HG02840 (cell line): ENCODE measurements at regions not wholly inside any gene's neighbourhood (a gene's known extent, or its start where the extent isn't known, plus 50 kb on each side); places are given as distances from the start of the nearest gene placed in this dataset.

ENCODE experiments used
- ATAC-seq: cut with Tn5 transposase; IDR thresholded peaks from one replicate; pipeline ENCODE4 v1.9.1; 2021; ENCODE audit warnings: mild to moderate bottlenecking, moderate library complexity, moderate number of reproducible peaks; ENCODE audit not compliant: unreplicated experiment, low FRiP score

DNA sequence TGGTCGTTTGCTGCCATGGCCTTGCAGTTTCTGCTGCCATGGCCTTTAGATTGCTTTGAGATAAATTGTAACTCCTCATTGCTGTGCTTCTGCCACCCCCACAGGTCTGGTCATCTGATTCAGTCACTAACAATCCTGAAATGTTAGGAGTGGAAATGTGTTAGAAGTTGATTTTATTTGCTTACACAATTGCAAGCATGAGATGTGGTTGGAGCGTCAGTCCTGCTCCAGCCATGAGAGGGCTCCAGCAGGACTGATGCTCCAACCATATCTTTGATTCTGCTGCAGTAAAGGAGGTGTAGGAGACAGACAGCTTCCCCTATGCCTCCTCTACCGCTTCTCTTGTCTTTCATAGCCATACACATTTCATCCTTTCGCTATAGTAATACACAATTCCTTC lies 226.8 kb upstream of the RGS6 start:
- no peak for ATAC-seq

DNA sequence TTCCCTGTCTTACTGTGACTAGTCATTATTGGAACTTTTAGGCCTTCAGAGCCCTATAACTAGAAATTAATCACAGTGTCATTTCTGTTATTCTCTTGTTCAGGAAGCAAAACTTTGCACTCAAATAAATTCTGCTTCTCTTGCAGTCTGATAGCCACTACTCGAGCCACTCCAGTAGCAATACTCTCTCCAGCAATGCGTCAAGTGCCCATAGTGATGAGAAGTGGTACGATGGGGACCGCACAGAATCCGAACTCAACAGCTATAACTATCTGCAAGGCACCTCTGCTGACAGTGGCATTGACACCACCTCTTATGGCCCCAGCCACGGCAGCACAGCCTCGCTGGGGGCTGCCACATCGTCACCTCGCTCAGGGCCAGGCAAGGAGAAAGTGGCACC lies 223.2 kb upstream of the RGS6 start:
- no peak for ATAC-seq

DNA sequence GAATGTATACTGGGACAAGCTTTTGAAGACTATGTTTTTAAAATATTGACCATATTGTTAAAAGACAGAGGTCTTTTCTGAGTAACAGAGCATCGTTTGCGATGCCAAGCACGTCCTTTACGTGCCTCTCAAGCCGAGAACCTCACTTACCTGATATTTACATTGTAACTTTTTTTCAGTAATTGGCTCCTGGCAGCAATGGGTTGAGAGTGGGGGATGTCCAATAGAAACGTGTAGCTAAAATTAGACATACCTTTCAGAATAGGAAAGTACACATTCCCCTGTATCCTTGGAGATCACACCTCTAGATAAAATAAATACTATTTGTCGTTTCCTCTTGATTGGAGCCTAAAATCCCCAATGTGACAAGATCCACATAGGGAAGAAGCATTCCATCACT lies 222.2 kb upstream of the RGS6 start:
- no peak for ATAC-seq

DNA sequence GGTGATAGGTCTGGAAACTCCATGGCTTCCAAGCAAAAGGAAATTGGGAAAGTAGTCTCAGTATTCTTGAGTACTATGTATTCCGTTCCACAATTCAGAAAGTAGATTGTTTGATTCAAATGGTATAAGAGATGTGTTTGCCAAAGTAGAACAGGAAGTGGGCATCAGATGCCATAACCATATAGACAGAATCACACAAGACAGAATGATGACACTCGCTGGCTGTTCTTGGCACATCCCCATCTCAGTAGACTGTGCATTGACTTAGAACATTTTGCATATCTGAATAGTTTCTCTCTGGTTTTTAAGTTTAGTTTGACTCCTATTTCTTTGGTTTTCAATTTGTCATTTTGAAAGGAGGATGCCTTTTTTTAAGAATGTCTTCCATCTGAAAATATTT lies 221.1 kb upstream of the RGS6 start:
- no peak for ATAC-seq

DNA sequence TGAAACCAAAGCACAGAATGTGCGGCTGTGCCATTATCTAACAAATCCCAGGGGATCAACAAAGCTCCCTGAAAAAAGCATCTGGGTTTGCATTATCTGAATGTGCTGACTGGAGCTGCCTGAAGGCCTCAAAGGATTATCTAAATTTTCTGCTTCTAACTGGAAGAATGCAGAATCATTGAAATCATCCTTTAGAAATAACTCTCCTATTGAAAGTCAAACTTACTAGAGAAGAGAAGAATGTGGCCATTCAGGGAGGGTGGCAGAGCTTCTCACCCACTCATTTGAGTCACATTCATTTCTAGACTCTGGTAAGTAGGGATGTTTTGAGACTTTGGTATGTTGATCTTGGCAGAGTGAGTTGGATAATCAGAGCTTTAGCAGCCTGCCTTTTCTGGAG lies 220.6 kb upstream of the RGS6 start:
- no peak for ATAC-seq

DNA sequence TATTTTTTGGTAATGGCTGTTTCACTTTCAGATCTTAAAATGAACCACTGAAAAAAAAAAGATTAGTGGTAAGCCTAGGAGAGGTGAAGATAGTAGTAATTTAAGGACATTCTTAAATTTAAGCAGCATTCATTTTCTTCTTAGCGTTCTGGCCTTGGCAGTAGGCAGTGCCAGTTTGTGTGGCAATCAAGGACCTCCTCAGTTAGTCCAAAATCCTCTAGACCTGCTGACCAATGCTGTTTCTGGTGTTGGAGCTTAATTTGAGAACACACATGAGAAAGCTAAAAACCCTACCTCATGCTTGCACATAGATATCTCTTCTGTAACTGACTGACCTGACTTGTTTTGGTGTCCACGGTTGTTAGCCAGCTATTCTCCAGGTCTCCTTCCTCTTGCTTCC lies 219.8 kb upstream of the RGS6 start:
- ATAC-seq = no peak

DNA sequence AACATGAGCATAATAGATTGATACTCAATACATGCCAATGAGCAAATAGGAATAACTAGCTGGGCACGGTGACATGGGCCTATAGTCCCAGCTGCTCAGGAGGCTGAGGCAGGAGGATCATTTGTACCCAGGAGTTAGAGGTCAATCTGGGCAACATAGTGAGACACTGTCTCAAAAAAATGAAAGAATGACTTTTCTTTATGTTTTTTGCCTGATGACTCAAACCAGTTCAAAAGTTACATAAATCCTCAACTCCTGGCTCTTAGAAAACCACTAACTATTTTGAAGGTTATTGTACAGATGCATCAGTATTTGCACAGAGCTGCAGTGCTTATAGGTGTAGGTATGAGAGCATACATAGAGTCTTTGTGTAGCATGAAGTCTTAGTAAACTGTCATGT lies 219.2 kb upstream of the RGS6 start:
- no peak for ATAC-seq

DNA sequence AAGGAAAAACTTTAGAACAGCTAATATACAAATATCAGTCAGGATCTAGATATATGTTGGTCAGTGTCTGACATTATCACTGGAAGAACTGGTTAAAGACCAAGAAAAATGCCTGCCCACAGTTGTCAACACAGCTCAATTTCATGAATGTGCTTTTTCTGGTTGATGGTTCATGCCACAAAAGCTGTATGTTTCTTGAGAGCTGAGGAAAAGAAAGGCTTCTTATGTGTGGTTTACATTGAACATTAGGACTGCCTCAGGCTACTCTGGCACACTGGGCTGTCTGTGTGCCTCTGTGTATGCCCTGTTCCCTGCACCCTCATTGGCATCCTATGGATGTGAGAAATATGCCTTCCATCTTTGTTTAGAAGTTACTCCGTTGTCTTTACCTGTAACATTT lies 218.8 kb upstream of the RGS6 start:
- no peak for ATAC-seq

DNA sequence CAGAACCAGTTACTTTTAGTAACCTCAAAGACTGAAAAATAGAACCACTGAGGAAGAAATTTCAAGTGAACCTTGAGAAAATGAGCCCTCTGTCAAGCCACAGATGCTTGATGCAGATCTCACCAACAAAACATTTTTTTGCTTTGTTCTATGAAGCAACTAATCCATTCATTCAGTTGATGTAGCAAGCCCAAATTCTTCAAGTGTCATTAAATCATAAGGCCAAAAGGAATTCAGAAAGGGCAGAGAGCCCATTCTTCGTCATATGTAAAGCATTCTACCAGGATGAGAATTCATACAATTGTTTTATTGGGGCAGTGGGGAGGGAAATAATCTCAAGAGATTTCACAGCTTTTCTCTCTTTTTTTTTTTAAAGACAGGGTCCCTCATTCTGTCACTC lies 218.0 kb upstream of the RGS6 start:
- no peak for ATAC-seq

DNA sequence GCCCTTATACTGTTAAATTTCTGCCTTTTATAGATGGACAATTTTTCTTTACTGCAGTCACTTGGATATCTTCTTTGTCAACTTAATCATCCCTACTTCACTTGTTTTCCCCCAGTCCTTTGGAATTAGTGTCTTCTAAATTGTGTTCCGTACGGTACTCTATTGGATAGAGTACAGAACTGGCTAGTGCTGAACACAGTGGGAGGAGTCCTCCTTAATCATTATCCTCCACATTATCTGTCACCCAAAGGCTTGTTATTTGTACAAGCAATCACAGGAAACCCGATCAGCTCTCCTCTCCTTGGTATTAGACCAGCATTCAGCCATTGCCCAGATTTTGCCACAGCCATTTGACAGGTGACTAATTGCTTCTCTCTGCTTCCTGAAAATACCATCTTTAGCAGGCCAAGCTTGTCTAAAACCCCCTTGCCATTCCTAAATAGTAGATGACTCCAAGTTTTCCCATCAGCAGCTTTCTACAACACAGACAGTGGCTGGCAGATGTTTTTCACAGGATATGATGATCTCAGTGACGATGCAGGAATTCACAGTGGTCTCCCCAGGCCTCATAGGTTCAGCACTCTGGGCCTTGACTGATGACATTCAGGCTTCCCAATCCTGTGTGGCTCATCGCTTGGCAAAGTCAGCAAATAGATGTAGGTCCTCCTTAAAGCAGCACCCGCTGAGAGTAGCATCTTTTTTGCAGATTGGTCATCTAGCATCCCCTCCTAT lies 216.0 kb upstream of the RGS6 start:
- no peak for ATAC-seq

DNA sequence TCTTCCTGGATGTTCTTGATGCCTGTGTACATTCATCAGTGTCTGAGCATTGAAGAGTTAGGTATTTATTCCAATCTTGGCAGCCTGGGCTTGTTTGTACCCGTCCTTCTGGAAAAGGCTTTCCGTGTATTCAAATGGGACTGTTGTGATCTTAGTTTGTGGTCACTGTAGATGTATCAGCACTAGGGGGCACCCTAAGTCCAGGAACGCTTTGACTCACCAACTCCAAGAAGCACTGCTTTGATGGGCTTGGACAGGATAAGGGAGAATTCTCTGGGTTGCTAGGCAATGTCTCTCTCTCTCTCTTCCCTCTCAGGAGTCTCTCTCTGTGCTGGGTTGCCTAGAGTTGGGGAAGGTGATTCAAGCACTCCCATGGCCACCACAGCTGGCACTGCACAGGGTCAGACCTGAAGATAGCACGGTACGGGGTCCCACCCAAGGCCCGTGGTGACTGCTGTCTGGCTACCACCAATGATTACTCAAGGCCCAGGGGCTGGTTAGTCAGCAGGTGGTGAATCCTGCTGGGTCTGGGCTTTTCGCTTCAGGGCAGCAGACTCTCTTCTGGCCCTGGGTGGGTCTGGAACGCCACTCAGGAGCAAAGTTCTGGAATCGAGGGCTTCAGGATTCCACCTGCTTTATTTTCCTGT lies 211.1 kb upstream of the RGS6 start:
- no peak for ATAC-seq

DNA sequence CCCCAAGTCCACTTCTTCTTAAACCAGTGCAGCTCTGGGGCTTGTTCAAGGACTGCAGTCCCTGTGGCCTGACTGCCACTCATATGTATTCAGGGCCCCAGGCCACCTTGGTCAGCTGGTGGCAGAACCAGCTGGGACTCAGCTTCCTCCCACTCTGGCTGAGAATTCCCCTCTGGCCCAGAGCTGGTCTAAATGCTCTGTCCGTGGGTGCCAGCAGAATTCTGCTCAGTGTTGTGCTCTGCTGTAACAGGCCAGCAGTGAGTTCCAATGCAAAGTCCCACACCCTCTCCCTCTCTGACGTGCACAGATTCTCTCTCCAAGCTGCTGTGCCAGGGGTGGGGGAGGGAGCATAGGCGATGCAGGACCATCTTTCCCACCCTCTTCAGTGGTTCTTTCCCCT lies 210.4 kb upstream of the RGS6 start:
- no peak for ATAC-seq

DNA sequence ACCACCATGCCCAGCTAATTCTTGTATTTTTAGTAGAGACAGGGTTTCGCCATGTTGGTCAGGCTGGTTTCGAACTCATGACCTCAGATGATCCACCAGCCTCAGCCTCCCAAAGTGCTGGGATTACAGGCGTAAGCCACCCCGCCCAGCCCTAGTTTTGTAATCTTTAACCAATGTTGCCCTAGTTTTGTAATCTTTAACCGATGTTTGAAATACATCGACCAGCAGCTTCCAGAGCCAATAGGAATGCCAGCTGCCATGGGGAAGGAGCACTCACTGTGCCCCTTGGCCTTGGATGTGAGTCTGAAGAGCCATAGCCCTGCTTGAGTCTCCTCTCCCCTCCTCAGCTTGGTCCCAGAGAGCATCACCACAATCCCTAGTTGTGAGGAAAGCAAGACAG lies 209.3 kb upstream of the RGS6 start:
- ATAC-seq = no peak

DNA sequence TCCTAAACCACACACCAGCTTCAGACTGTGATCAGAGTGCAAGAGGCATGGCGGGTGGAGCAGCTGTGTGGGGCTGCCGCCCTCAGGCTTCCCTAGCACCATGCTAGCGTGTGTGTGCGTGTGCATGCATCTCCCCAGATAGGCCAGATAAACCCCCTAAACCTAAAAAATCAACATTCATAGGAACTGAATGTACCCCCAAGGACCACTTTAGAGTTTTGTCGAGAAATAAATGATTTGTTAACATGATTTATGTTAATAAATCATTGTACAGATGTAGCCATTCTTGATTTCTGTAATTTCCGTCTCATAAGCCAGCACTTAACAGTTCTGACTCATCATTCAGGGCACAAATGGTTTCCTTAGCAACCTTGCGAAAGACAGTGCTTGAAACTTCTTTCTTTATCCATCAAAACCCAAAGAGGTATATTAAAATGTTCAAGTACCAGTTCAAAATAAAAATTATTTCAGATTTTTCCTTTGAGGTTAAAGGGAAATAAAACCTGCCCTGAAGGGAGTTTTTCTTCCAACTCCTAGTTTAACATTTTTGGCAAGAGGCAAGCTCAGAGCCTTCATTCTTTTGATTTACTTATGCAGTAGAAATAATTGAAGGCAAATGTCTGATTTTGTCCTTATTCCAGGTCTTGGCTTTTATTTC lies 206.2 kb upstream of the RGS6 start:
- ATAC-seq = no peak

DNA sequence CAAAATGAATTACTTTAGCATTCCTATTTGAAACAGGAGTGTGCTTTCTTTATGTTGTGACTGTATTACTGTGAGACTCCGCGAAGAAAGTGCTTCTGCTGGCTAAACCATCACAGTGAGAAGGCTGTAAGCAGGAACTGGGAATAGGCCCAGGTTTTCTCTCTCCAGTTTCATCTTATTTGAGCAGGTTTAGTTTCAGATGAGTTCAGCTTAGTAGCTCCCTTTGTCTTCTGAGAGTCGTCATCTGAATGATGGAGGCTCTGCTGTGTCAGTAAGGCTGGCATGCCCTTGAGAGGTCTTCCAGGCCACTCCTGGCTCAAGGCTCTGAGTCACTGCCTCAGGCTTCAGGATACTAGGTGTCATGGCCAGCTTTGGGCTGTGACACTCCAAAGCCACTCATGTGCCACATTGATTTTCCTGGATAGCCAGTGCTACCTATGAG lies 205.6 kb upstream of the RGS6 start:
- no peak for ATAC-seq

DNA sequence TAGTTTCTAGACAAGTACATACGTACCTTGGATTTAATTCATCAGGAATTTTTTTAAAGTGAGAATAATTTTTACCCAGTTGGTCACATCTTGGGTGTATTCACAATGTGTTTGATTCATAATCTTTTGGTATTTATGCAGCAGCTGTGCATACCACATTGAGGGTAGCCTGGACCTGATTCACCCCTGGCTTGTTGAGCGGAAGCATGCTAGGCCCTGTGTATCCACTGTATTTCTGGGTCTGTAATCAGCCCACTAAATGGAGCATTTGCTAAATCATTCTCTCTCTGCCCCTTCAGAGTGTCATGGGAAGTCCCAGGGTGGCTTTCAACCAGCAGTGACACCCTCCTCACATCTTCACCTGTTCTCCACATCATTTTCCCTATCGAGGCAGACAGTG lies 203.8 kb upstream of the RGS6 start:
- ATAC-seq = no peak

DNA sequence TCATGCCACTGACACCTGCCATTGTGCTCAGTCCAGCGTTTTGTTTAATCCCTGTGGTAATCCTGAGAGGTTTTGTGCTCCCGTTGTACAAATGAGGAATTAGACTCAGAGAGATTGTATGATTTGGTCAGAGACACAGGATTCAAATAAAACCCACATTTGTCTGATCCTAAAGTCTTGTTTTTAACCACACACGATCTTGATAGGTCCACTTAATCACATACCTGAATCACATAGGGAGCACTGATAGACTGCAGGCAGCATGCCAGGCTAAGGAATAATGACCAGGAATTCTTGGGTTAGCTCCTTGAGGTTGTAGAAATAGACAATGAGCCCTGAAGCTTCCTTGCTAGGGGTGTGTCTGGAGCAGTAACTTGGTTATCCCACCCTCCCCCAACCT lies 202.6 kb upstream of the RGS6 start:
- ATAC-seq = no peak

DNA sequence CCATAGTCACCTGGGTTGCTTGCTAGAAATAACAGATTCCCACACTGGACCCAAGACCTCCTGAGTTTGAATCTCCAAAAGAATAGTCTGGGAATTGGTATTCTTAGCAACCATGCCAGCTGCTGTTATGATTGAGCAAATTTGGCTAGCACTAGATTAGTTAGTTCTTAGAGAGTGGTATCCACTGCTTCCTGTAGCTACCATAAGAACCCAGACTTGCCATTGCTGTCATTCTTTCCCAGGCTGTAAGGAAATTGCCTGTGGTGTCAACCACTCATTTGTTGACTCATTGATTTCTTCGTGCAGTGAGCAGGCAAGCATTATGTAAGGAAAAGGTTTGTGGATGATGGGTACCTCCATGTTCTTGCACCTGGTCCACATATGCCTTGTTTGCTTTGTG lies 201.8 kb upstream of the RGS6 start:
- ATAC-seq = no peak

DNA sequence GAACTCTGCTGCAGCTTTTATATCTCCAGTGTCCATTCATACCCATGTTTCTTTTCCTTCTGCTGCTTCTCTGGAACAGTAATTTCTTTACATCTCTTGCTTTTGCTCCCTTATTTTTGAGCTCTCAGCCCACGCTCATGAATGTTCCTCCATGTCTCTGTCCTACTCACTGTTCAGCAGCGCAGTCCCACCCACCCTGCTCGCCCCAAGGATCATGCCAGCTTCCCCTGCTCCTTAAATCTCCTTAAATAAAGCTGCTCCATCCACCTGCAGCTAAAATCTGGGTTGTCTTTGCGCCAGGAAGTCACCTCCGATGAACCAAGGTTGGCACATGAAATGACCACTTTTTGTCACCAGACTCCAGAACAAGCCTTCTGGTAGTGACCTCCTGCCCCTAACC lies 201.1 kb upstream of the RGS6 start:
- ATAC-seq = no peak

DNA sequence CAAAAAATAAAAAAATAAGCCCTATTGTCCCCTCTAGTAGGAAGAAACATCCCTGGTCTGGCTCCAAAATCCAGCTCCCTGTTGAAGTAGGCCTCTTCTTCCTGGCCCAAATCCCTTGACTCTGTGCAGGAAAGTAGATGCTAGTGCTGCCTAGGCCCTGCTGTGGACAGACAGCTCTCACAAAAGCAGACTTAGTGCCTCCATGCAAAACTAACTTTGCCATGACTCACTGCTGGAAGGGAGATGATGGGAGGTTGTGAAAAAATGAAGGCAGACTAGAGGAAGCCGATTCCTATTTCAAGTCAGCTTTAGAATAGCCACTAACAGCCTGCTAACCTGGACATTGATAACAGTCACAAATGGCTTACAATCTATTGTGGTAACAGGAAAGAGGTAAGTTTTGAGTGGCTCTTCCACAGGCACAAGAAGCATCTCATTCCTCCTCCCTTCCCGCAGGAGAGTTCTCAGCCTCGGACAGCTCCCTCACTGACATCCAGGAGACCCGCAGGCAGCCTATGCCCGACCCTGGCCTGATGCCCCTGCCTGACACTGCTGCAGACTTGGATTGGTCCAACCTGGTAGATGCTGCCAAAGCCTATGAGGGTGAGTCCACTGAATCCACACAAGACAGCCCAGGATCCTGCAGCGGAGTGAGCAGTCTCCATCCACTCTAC lies 198.9 kb upstream of the RGS6 start:
- ATAC-seq = no peak

DNA sequence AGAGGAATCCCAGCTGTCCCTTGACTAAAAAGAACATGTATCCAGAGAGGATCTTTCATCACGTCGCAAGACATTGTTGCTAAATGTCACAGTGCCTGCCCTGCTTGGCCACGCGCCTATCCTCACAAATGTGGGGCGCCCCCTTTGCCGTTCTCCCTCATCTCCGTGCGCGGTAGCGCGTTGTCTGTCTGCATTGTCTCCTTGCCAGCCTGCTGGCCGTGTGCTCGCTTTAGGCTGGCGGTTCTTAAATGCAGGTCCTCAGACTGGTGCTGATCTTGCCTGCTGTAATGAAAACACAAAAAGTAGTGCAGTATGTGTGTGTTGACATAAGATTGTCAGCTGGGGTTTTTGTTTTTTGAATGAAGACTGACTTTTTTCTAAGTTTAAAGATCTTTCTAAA lies 198.2 kb upstream of the RGS6 start:
- ATAC-seq = no peak
